ENCODE measurements at regions not wholly inside any gene's neighbourhood (a gene's known extent, or its start where the extent isn't known, plus 50 kb on each side); places are given as distances from the start of the nearest gene placed in this dataset.

DNA sequence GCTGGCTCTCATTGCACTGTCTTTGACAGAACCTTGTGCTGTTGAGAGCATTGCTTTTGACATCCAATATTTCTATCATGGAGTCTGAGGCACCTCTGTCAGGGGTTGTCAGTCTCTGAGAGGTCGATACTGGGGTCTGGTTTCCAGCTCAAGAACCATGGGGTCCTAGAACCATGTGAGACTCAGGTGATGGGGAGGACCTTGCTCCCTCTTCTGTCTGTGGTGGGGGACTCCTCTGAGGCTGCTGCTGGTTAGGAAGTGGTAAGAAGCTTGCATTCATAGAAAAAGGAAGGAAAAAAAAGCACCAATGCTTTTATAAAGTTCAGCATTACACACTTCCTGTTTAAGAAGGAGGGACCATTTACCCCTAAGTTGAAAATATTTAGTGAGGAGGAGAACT, 91.8 kb upstream of the CD44 start:
- TF ChIP-seq, protein P1, sequence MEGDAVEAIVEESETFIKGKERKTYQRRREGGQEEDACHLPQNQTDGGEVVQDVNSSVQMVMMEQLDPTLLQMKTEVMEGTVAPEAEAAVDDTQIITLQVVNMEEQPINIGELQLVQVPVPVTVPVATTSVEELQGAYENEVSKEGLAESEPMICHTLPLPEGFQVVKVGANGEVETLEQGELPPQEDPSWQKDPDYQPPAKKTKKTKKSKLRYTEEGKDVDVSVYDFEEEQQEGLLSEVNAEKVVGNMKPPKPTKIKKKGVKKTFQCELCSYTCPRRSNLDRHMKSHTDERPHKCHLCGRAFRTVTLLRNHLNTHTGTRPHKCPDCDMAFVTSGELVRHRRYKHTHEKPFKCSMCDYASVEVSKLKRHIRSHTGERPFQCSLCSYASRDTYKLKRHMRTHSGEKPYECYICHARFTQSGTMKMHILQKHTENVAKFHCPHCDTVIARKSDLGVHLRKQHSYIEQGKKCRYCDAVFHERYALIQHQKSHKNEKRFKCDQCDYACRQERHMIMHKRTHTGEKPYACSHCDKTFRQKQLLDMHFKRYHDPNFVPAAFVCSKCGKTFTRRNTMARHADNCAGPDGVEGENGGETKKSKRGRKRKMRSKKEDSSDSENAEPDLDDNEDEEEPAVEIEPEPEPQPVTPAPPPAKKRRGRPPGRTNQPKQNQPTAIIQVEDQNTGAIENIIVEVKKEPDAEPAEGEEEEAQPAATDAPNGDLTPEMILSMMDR (IDR thresholded peaks at IDR 0.05; ENCODE audit: insufficient read depth, low read depth, low read length), result no peak
- no peak for TF ChIP-seq EZH2 (IDR thresholded peaks at IDR 0.05; ENCODE audit: insufficient read depth, low read length)

Measured in astrocyte (in vitro differentiated cells and primary cell).